IMR-90 (cell line): ENCODE measurements at regions not wholly inside any gene's neighbourhood (a gene's known extent, or its start where the extent isn't known, plus 50 kb on each side); places are given as distances from the start of the nearest gene placed in this dataset.

Source experiments
- ATAC-seq: fragments of 200-7000 bp; cut with Tn5 transposase; 2 replicates; pipeline ENCODE4 v1.9.1; 2020; ENCODE audit warnings: low read depth, mild to moderate bottlenecking, moderate library complexity
- BruUV-seq: library from RNA; stranded (reverse); fragments of 400-500 nt; replicated peaks from 2 replicates; lab custom pipeline; 2021; lab: Mats Ljungman, UMichigan
- CTCF ChIA-PET: fragments of 300-600 bp; formaldehyde crosslinking; extraction: SDS; loops from one replicate; lab custom pipeline; 2021; ENCODE audit warnings: antibody characterized with exemption; lab: Yijun Ruan, JAX
- POLR2A ChIA-PET: fragments of 300-600 bp; sonication (Branson Sonifier 250); formaldehyde crosslinking; loops from one replicate; lab custom pipeline; 2022; ENCODE audit warnings: antibody characterized with exemption; ENCODE audit not compliant: unreplicated experiment; lab: Charles Lee
- DNase-seq: peaks from one replicate; pipeline ENCODE4 v3.0.0; 2013
- H2AFZ ChIP-seq: replicated peaks from 2 replicates; pipeline ENCODE3; 2013; ENCODE audit warnings: low read length, mild to moderate bottlenecking; ENCODE audit not compliant: poor library complexity
- H2AK5ac ChIP-seq: 2 replicates; pipeline ENCODE4 v1.6.1; 2013; ENCODE audit warnings: low read depth, low read length, inconsistent platforms
- H2AK9ac ChIP-seq: replicated peaks from 2 replicates; pipeline ENCODE3; 2013; ENCODE audit warnings: mild to moderate bottlenecking, low read depth, low read length, moderate library complexity; ENCODE audit not compliant: poor library complexity
- H2BK120ac ChIP-seq: 2 replicates; pipeline ENCODE4 v1.6.1; 2013; ENCODE audit warnings: low read depth, low read length, inconsistent platforms
- H2BK15ac ChIP-seq: 3 replicates; pipeline ENCODE4 v1.6.1; 2013; ENCODE audit warnings: low read depth, low read length, inconsistent platforms
- H2BK20ac ChIP-seq: 2 replicates; pipeline ENCODE4 v1.6.1; 2013; ENCODE audit warnings: low read depth, mild to moderate bottlenecking, inconsistent platforms, low read length, moderate library complexity
- H2BK5ac ChIP-seq: 2 replicates; pipeline ENCODE4 v1.6.1; 2013; ENCODE audit warnings: mild to moderate bottlenecking, low read depth, low read length, inconsistent platforms; ENCODE audit not compliant: poor library complexity, severe bottlenecking
- H3K14ac ChIP-seq: replicated peaks from 2 replicates; pipeline ENCODE4 v1.6.1; 2013; ENCODE audit warnings: low read depth, low read length, inconsistent platforms
- H3K18ac ChIP-seq: 2 replicates; pipeline ENCODE4 v1.6.1; 2013; ENCODE audit warnings: low read depth, low read length, control low read depth
- H3K23ac ChIP-seq: 2 replicates; pipeline ENCODE4 v1.6.1; 2013; ENCODE audit warnings: low read depth, low read length, inconsistent platforms
- H3K27ac ChIP-seq: 2 replicates; pipeline ENCODE4 v1.5.1; 2013; ENCODE audit warnings: mild to moderate bottlenecking, control low read depth, low read length; ENCODE audit not compliant: insufficient read depth
- H3K27me3 ChIP-seq: 2 replicates; pipeline ENCODE4 v1.6.1; 2013; ENCODE audit warnings: low read length; ENCODE audit not compliant: control insufficient read depth, insufficient read depth
- H3K36me3 ChIP-seq: 2 replicates; pipeline ENCODE4 v1.6.1; 2013; ENCODE audit warnings: low read length, mixed read lengths; ENCODE audit not compliant: control insufficient read depth, insufficient read depth
- H3K4ac ChIP-seq: 2 replicates; pipeline ENCODE4 v1.6.1; 2013; ENCODE audit warnings: low read depth, low read length, inconsistent platforms
- H3K4me1 ChIP-seq: 2 replicates; pipeline ENCODE4 v1.6.1; 2013; ENCODE audit warnings: low read length, mixed read lengths; ENCODE audit not compliant: control insufficient read depth, insufficient read depth
- H3K4me2 ChIP-seq: 2 replicates; pipeline ENCODE4 v1.6.1; 2013; ENCODE audit warnings: low read depth, mild to moderate bottlenecking, control low read depth, low read length, moderate library complexity
- H3K4me3 ChIP-seq: 2 replicates; pipeline ENCODE4 v1.5.1; 2013; ENCODE audit warnings: low read depth, mild to moderate bottlenecking, control low read depth, low read length, moderate library complexity; ENCODE audit not compliant: insufficient read depth
- H3K56ac ChIP-seq: 2 replicates; pipeline ENCODE4 v1.6.1; 2013; ENCODE audit warnings: low read length, inconsistent platforms; ENCODE audit not compliant: insufficient read depth; ENCODE audit errors: extremely low read depth
- H3K79me1 ChIP-seq, 2 experiments: 2 replicates each; pipeline ENCODE4 v1.6.1; 2013; ENCODE audit warnings: low read length in 2 of 2, inconsistent platforms in 1 of 2, low read depth in 1 of 2
- H3K9ac ChIP-seq: 2 replicates; pipeline ENCODE4 v1.6.1; 2013; ENCODE audit warnings: low read depth, low read length, control low read depth
- H3K9me1 ChIP-seq: 2 replicates; pipeline ENCODE4 v1.6.1; 2013; ENCODE audit warnings: low read length, inconsistent platforms; ENCODE audit not compliant: insufficient read depth
- H3K9me3 ChIP-seq: 2 replicates; pipeline ENCODE4 v1.6.1; 2013; ENCODE audit warnings: low read length; ENCODE audit not compliant: control insufficient read depth, insufficient read depth
- H4K20me1 ChIP-seq: 2 replicates; pipeline ENCODE4 v1.6.1; 2013; ENCODE audit warnings: low read length, inconsistent platforms; ENCODE audit not compliant: insufficient read depth
- H4K5ac ChIP-seq: 2 replicates; pipeline ENCODE4 v1.6.1; 2013; ENCODE audit warnings: mild to moderate bottlenecking, low read depth, low read length, control low read depth
- H4K8ac ChIP-seq, 2 experiments: 2 replicates each; pipeline ENCODE4 v1.6.1; 2013; ENCODE audit warnings: low read depth in 2 of 2, low read length in 2 of 2, control low read depth in 1 of 2, inconsistent platforms in 1 of 2
- H4K91ac ChIP-seq: 2 replicates; pipeline ENCODE4 v1.6.1; 2013; ENCODE audit warnings: low read depth, low read length, inconsistent platforms; ENCODE audit not compliant: insufficient read depth
- CHD1 ChIP-seq: IDR thresholded peaks from 2 replicates; pipeline ENCODE4 v1.6.1; 2012; ENCODE audit warnings: low read depth, low read length, improper control_type of control experiment
- WGBS, 2 experiments: methylation state at CpG; one replicate each; pipeline versions ENCODE4 v1.1.5 to v1.1.7; 2013; ENCODE audit warnings: missing lambda C conversion rate in 2 of 2; ENCODE audit not compliant: insufficient read length in 1 of 2; ENCODE audit errors: extremely low coverage in 2 of 2; 5-methylcytosine and 5-hydroxymethylcytosine counted together
- dilution Hi-C: fragments of 300-500 bp; cut with HindIII; formaldehyde crosslinking; loops from one replicate; pipeline ENCODE4 v1.14.3; 2018; ENCODE audit warnings: low sequenced_read_pairs; ENCODE audit not compliant: unreplicated experiment
- in situ Hi-C: fragments of 300-500 bp; cut with MboI; formaldehyde crosslinking; loops from 3 replicates; pipeline ENCODE4 v1.14.3; 2019; ENCODE audit warnings: low sequenced_read_pairs, inconsistent platforms, mixed read lengths
- intact Hi-C: fragments of 100-400 bp; cut with micrococcal nuclease; formaldehyde crosslinking; loops from 2 replicates; pipeline ENCODE4 v1.10.0; 2022

DNA sequence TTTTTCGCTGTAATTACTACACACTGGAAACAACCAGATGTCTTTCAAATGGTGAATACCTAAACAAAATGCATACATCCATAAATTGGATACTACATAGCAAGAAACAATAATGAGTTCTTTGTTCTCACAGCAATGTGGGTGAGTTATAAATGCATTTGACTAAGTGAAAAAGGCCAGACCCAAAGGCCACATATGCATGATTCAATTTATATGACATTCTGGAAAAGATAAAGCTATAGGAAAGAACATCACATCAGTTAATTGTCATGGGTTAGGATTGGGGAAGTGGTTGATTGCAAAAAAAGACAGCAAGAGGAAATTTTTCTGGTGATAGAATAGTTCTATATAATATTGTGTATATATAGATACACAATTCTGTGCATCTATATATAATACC, 198.9 kb downstream of the CYLC2 start:
- no peak for ATAC-seq
- Histone ChIP-seq H3K4ac (no peak overlapping the region), H2AFZ (no peak overlapping the region), H2AK5ac (no peak overlapping the region), H3K79me1 (no peaks in the 10 kb centered on the region), H4K8ac (no peak overlapping the region), H2BK20ac (no peak overlapping the region), H3K14ac (no peak overlapping the region), H2AK9ac (no peak overlapping the region), H4K5ac (no peak overlapping the region), H2BK5ac (no peak overlapping the region), H3K9ac (no peak overlapping the region), H3K9me1 (no peaks in the 10 kb centered on the region), H4K91ac (no peak overlapping the region), H4K20me1 (no peaks in the 10 kb centered on the region), H3K18ac (no peak overlapping the region), H3K4me2 (no peak overlapping the region), H2BK120ac (no peak overlapping the region), H3K36me3 (no peaks in the 10 kb centered on the region), H3K4me3 (no peak overlapping the region), H3K23ac (no peak overlapping the region), H3K56ac (no peak overlapping the region), H3K27ac (no peak overlapping the region), H3K27me3 (no peaks in the 10 kb centered on the region), H3K4me1 (no peaks in the 10 kb centered on the region), H3K9me3 (peaks cover 6% of the 10 kb centered on the region; the same call in 1 of the 2 replicates), H2BK15ac (no peak overlapping the region)
- BruUV-seq: no TSS peak
- ChIA-PET POLR2A (no interaction called here), CTCF (no interaction called here)
- WGBS, 2 experiments: no CpG with 5 or more reads among the region's 1 CpG
- no peak for TF ChIP-seq CHD1
- intact Hi-C loops (no loop called here), in situ Hi-C loops (no loop called here), dilution Hi-C loops (no loop called here)
- no peak for DNase-seq
